ENCODE measurements at regions not wholly inside any gene's neighbourhood (a gene's known extent, or its start where the extent isn't known, plus 50 kb on each side); places are given as distances from the start of the nearest gene placed in this dataset.

DNA sequence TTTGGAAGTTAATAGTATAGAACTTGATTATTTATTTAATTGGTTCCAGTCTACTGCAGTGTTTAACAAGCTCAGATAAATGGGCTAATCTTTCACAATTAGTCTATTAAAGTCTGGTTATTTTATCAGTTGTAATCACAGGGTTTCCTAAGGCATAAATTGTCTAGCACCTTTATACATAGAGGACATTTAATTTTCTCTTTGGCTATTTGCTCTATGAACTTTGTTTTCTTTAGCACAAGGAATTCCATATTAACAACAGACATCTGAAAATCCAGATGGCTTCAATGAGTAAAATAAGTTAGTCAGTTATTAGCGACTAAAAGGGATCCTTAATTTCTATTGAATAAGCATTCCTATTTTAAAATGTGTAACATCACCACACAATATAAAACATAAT, 1350.8 kb upstream of the SLC10A2 start:
- ATAC-seq (ENCODE audit: low FRiP score): no peak
- TF ChIP-seq, protein P1, sequence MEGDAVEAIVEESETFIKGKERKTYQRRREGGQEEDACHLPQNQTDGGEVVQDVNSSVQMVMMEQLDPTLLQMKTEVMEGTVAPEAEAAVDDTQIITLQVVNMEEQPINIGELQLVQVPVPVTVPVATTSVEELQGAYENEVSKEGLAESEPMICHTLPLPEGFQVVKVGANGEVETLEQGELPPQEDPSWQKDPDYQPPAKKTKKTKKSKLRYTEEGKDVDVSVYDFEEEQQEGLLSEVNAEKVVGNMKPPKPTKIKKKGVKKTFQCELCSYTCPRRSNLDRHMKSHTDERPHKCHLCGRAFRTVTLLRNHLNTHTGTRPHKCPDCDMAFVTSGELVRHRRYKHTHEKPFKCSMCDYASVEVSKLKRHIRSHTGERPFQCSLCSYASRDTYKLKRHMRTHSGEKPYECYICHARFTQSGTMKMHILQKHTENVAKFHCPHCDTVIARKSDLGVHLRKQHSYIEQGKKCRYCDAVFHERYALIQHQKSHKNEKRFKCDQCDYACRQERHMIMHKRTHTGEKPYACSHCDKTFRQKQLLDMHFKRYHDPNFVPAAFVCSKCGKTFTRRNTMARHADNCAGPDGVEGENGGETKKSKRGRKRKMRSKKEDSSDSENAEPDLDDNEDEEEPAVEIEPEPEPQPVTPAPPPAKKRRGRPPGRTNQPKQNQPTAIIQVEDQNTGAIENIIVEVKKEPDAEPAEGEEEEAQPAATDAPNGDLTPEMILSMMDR (IDR thresholded peaks at IDR 0.05): no peak
- DNase-seq (ENCODE audit: low spot score): no peak

DNA sequence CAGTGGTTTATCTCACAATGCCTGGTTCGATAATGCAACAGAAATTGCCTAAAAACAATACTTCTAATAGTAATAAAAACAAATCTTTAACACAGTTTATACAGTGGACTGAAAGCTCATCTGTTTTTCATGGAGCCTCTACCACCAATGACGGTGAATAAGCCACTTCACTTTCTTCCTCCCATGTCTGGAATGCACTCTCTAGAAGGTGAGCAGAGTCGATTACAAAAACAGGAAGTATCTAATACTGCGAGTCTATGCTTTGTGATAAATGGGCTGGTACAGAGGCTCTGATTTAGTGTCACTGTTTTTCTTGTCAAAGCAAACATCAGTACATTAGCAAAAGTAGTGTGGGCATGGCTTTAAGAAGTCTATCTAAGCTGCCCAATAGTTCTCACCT, 1348.6 kb upstream of the SLC10A2 start:
- ATAC-seq (ENCODE audit: low FRiP score): no peak

DNA sequence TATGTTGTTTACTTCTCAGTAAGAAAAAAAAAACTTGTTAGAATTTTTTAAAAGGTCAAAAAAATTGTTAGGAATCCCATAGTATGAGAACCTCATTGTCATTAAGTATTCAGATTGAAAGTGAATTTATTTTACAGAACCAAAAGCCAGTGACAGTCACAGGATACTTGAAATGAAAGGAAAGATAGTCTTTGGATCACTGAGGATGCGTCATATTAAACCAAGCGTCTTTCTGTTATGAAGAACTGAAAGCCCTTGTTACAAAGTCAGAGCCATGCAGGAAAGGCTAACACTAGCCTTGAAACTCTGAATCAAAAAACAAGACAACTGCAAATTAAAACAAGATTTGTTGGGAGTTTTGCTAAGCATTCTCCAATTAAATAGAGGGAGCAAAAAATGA, 1348.0 kb upstream of the SLC10A2 start:
- ATAC-seq (ENCODE audit: low FRiP score): no peak
- DNase-seq (ENCODE audit: low spot score): no peak
- TF ChIP-seq, protein P1 (IDR thresholded peaks at IDR 0.05): no peak

More for the DNA sequence above, 1348.6 kb upstream of the SLC10A2 start:
- DNase-seq (ENCODE audit: low spot score): no peak
- TF ChIP-seq, protein P1 (IDR thresholded peaks at IDR 0.05): no peak

DNA sequence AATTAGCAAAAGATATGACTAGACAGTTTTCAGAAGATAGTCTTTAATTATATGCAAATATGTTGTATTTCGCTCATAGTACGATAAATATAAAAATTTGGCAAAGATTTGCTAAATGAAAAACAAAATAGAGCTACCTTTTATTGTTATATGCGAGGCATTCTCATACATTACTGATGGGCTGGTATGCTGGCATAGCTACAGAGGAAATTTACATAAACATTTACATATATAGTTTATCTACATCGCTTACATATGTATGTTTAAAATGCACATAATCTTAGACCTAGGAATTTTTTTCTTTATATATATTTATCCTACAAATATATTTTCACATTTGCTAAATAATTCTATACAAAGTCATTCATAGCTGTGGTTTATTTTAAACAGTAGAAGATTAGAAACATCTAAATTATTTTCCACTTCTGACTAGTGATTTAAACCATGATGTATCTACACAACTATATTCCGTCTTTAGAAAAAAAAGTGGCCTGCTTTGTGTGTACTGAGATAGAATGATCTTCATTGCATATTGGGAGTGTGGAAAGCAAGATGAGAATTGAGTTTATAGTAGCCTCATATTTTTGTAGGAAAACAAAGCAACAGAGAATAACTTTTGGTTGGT, 1345.0 kb upstream of the SLC10A2 start:
- no peak for DNase-seq (ENCODE audit: low spot score)

DNA sequence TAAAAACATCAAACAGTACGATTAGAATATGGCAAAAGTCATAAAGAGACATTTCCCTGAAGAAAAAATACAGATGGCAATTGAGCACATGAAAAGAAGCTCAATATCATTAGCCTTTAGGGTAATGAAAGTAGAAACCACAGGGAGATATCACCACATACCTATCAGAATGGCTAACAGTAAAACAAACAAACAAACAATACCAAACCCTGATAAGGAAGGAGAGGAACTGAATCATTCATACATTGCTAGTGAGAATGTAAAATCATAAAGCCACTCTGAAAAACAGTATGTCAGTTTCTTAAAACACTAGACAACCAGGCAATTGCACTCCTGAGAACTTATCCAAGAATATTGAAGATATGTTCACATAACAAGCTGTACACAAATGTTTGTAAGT, 1342.5 kb upstream of the SLC10A2 start:
- ATAC-seq (ENCODE audit: low FRiP score) (no peak), DNase-seq (ENCODE audit: low spot score) (no peak)
- TF ChIP-seq, protein P1 (IDR thresholded peaks at IDR 0.05): no peak

More for the DNA sequence above, 1345.0 kb upstream of the SLC10A2 start:
- no peak for ATAC-seq (ENCODE audit: low FRiP score)
- TF ChIP-seq, protein P1 (IDR thresholded peaks at IDR 0.05): no peak

DNA sequence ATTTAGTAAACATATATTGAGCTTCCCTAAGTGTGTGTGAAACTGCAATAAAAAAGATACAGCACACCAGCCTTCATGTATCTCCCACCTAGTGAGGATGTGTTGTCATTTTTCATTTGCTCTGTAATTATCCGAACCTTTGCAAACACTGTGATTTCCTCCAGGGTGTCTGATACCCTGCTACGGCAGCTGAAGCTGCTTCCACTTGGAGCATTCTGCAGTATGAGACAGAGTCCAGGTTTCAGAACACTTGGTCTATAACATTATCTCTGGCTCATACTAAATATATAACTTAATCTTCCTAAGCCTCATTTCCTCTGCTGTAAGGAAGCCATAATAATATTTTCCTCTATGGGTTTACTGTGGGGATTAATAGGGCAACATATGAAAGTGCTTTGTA, 1338.1 kb upstream of the SLC10A2 start:
- ATAC-seq (ENCODE audit: low FRiP score): no peak
- no peak for DNase-seq (ENCODE audit: low spot score)
- TF ChIP-seq, protein P1 (IDR thresholded peaks at IDR 0.05): no peak

DNA sequence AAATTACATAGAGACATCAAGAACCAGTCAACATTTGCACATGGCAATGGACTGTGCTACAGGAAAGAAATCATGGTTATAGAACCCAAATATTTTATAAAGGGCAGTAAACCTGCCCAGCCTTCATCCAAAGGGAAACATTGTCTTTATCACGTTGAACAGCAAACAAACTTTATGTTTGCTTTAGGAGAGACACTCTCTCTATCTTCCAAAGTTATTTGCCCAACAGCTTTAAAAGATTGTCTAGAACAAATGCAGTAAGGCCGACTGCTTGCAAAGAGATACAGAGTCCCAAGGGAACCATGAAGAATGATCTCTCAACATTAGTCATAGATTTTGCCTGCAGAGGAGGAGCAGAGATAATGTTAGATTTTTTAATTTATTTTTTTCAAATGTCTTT, 1323.5 kb upstream of the SLC10A2 start:
- no peak for DNase-seq (ENCODE audit: low spot score)
- no peak for ATAC-seq (ENCODE audit: low FRiP score)
- TF ChIP-seq, protein P1 (IDR thresholded peaks at IDR 0.05): no peak

Data from omental fat pad (tissue), 3 donors.